Vagina (tissue), 2 donors: ENCODE measurements at regions not wholly inside any gene's neighbourhood (a gene's known extent, or its start where the extent isn't known, plus 50 kb on each side); places are given as distances from the start of the nearest gene placed in this dataset.

Source experiments
- CTCF ChIP-seq, 3 experiments: fragments of 450-650 bp in 2 of 3; fragments of 200-600 bp in 1 of 3; sonication (generic) in 1 of 3; IDR thresholded peaks; one replicate each; pipeline ENCODE4 v1.5.1; 2017 to 2019; ENCODE audit warnings: antibody characterized with exemption in 3 of 3, mild to moderate bottlenecking in 2 of 3, moderate library complexity in 2 of 3
- POLR2A ChIP-seq, 2 donors: fragments of 450-650 bp; IDR thresholded peaks; one replicate each; pipeline ENCODE4 v1.6.1; 2017; ENCODE audit warnings: antibody characterized with exemption in 2 of 2, mild to moderate bottlenecking in 2 of 2, moderate library complexity in 2 of 2
- POLR2AphosphoS5 ChIP-seq, 2 donors: sonication (generic); formaldehyde crosslinking; IDR thresholded peaks; one replicate each; pipeline ENCODE4 v1.9.0; 2017; ENCODE audit warnings: antibody characterized with exemption in 2 of 2, mild to moderate bottlenecking in 2 of 2, low read depth in 1 of 2; ENCODE audit not compliant: insufficient read depth in 1 of 2

DNA sequence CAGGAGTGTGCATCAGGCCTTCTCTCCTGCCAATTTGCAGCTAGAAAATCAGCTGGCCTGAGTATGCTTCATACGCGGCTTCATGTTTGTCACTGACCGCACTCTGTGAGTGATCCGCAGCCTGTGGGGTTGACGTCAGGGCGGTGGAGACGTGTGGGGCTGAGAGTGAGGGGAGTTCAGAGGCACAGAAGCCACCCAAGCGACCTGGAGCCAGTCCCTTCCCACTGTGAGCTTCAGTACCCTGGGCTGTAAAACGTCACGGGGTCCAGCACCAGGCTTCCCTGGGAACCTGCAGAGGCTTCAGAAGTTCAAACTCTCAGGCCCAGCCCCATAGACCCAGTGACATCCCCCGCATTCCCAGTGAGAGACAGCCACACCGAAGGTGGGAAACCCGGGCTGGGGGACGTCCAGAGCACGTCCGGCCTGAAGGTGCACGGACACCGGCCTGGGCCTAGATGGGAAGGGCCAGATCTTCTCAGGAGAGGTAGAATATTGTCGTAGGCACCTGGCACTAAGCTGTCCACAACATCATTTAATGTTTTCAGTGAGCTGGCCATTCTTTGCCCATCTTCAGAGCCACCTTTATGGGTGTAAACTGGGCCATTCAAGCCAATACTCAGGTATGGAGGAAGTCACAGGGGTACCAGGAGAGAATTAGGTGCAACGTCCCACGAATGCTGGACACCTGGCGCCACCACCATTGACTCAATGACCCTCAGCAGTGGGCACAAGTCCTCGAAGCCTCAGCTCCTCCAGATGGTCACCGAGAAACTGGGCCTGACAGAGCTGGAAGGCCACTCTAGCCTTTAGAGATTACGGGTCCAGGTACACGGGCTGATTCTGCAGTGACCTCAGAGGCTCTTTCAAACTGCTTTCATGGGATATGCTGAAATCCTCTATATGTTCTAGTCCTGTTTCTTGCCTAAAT, 235.6 kb upstream of the MYT1L start:
- TF ChIP-seq CTCF (IDR thresholded peaks at IDR 0.05) (no peak), POLR2A (IDR thresholded peaks at IDR 0.05) (no peak), POLR2AphosphoS5 (IDR thresholded peaks at IDR 0.05; ENCODE audit: insufficient read depth in 1 of 2, low read depth in 1 of 2) (no peak)
